IMR-90 (cell line): ENCODE measurements at regions not wholly inside any gene's neighbourhood (a gene's known extent, or its start where the extent isn't known, plus 50 kb on each side); places are given as distances from the start of the nearest gene placed in this dataset.

Source experiments
- ATAC-seq: fragments of 200-7000 bp; cut with Tn5 transposase; 2 replicates; pipeline ENCODE4 v1.9.1; 2020; ENCODE audit warnings: low read depth, mild to moderate bottlenecking, moderate library complexity
- BruUV-seq: library from RNA; stranded (reverse); fragments of 400-500 nt; replicated peaks from 2 replicates; lab custom pipeline; 2021; lab: Mats Ljungman, UMichigan
- CTCF ChIA-PET: fragments of 300-600 bp; formaldehyde crosslinking; extraction: SDS; loops from one replicate; lab custom pipeline; 2021; ENCODE audit warnings: antibody characterized with exemption; lab: Yijun Ruan, JAX
- POLR2A ChIA-PET: fragments of 300-600 bp; sonication (Branson Sonifier 250); formaldehyde crosslinking; loops from one replicate; lab custom pipeline; 2022; ENCODE audit warnings: antibody characterized with exemption; ENCODE audit not compliant: unreplicated experiment; lab: Charles Lee
- DNase-seq: peaks from one replicate; pipeline ENCODE4 v3.0.0; 2013
- H2AFZ ChIP-seq: replicated peaks from 2 replicates; pipeline ENCODE3; 2013; ENCODE audit warnings: low read length, mild to moderate bottlenecking; ENCODE audit not compliant: poor library complexity
- H2AK5ac ChIP-seq: 2 replicates; pipeline ENCODE4 v1.6.1; 2013; ENCODE audit warnings: low read depth, low read length, inconsistent platforms
- H2AK9ac ChIP-seq: replicated peaks from 2 replicates; pipeline ENCODE3; 2013; ENCODE audit warnings: mild to moderate bottlenecking, low read depth, low read length, moderate library complexity; ENCODE audit not compliant: poor library complexity
- H2BK120ac ChIP-seq: 2 replicates; pipeline ENCODE4 v1.6.1; 2013; ENCODE audit warnings: low read depth, low read length, inconsistent platforms
- H2BK15ac ChIP-seq: 3 replicates; pipeline ENCODE4 v1.6.1; 2013; ENCODE audit warnings: low read depth, low read length, inconsistent platforms
- H2BK20ac ChIP-seq: 2 replicates; pipeline ENCODE4 v1.6.1; 2013; ENCODE audit warnings: low read depth, mild to moderate bottlenecking, inconsistent platforms, low read length, moderate library complexity
- H2BK5ac ChIP-seq: 2 replicates; pipeline ENCODE4 v1.6.1; 2013; ENCODE audit warnings: mild to moderate bottlenecking, low read depth, low read length, inconsistent platforms; ENCODE audit not compliant: poor library complexity, severe bottlenecking
- H3K14ac ChIP-seq: replicated peaks from 2 replicates; pipeline ENCODE4 v1.6.1; 2013; ENCODE audit warnings: low read depth, low read length, inconsistent platforms
- H3K18ac ChIP-seq: 2 replicates; pipeline ENCODE4 v1.6.1; 2013; ENCODE audit warnings: low read depth, low read length, control low read depth
- H3K23ac ChIP-seq: 2 replicates; pipeline ENCODE4 v1.6.1; 2013; ENCODE audit warnings: low read depth, low read length, inconsistent platforms
- H3K27ac ChIP-seq: 2 replicates; pipeline ENCODE4 v1.5.1; 2013; ENCODE audit warnings: mild to moderate bottlenecking, control low read depth, low read length; ENCODE audit not compliant: insufficient read depth
- H3K27me3 ChIP-seq: 2 replicates; pipeline ENCODE4 v1.6.1; 2013; ENCODE audit warnings: low read length; ENCODE audit not compliant: control insufficient read depth, insufficient read depth
- H3K36me3 ChIP-seq: 2 replicates; pipeline ENCODE4 v1.6.1; 2013; ENCODE audit warnings: low read length, mixed read lengths; ENCODE audit not compliant: control insufficient read depth, insufficient read depth
- H3K4ac ChIP-seq: 2 replicates; pipeline ENCODE4 v1.6.1; 2013; ENCODE audit warnings: low read depth, low read length, inconsistent platforms
- H3K4me1 ChIP-seq: 2 replicates; pipeline ENCODE4 v1.6.1; 2013; ENCODE audit warnings: low read length, mixed read lengths; ENCODE audit not compliant: control insufficient read depth, insufficient read depth
- H3K4me2 ChIP-seq: 2 replicates; pipeline ENCODE4 v1.6.1; 2013; ENCODE audit warnings: low read depth, mild to moderate bottlenecking, control low read depth, low read length, moderate library complexity
- H3K4me3 ChIP-seq: 2 replicates; pipeline ENCODE4 v1.5.1; 2013; ENCODE audit warnings: low read depth, mild to moderate bottlenecking, control low read depth, low read length, moderate library complexity; ENCODE audit not compliant: insufficient read depth
- H3K56ac ChIP-seq: 2 replicates; pipeline ENCODE4 v1.6.1; 2013; ENCODE audit warnings: low read length, inconsistent platforms; ENCODE audit not compliant: insufficient read depth; ENCODE audit errors: extremely low read depth
- H3K79me1 ChIP-seq, 2 experiments: 2 replicates each; pipeline ENCODE4 v1.6.1; 2013; ENCODE audit warnings: low read length in 2 of 2, inconsistent platforms in 1 of 2, low read depth in 1 of 2
- H3K9ac ChIP-seq: 2 replicates; pipeline ENCODE4 v1.6.1; 2013; ENCODE audit warnings: low read depth, low read length, control low read depth
- H3K9me1 ChIP-seq: 2 replicates; pipeline ENCODE4 v1.6.1; 2013; ENCODE audit warnings: low read length, inconsistent platforms; ENCODE audit not compliant: insufficient read depth
- H3K9me3 ChIP-seq: 2 replicates; pipeline ENCODE4 v1.6.1; 2013; ENCODE audit warnings: low read length; ENCODE audit not compliant: control insufficient read depth, insufficient read depth
- H4K20me1 ChIP-seq: 2 replicates; pipeline ENCODE4 v1.6.1; 2013; ENCODE audit warnings: low read length, inconsistent platforms; ENCODE audit not compliant: insufficient read depth
- H4K5ac ChIP-seq: 2 replicates; pipeline ENCODE4 v1.6.1; 2013; ENCODE audit warnings: mild to moderate bottlenecking, low read depth, low read length, control low read depth
- H4K8ac ChIP-seq, 2 experiments: 2 replicates each; pipeline ENCODE4 v1.6.1; 2013; ENCODE audit warnings: low read depth in 2 of 2, low read length in 2 of 2, control low read depth in 1 of 2, inconsistent platforms in 1 of 2
- H4K91ac ChIP-seq: 2 replicates; pipeline ENCODE4 v1.6.1; 2013; ENCODE audit warnings: low read depth, low read length, inconsistent platforms; ENCODE audit not compliant: insufficient read depth
- BHLHE40 ChIP-seq: fragments of 150-350 bp; IDR thresholded peaks from 2 replicates; pipeline ENCODE4 v1.6.1; 2016; ENCODE audit warnings: mild to moderate bottlenecking, low read depth, low read length
- CEBPB ChIP-seq: IDR thresholded peaks from 2 replicates; pipeline ENCODE4 v1.6.1; 2012; ENCODE audit warnings: low read depth, low read length, improper control_type of control experiment
- CHD1 ChIP-seq: IDR thresholded peaks from 2 replicates; pipeline ENCODE4 v1.6.1; 2012; ENCODE audit warnings: low read depth, low read length, improper control_type of control experiment
- FOS ChIP-seq: fragments of 150-350 bp; IDR thresholded peaks from 2 replicates; pipeline ENCODE4 v1.6.1; 2016; ENCODE audit warnings: low read depth, low read length
- POLR2A ChIP-seq: IDR thresholded peaks from 2 replicates; pipeline ENCODE4 v1.6.1; 2012; ENCODE audit warnings: mild to moderate bottlenecking, low read depth, low read length
- RAD21 ChIP-seq: IDR thresholded peaks from 2 replicates; pipeline ENCODE4 v1.6.1; 2012; ENCODE audit warnings: low read length, improper control_type of control experiment
- RCOR1 ChIP-seq: IDR thresholded peaks from 2 replicates; pipeline ENCODE4 v1.6.1; 2012; ENCODE audit warnings: mild to moderate bottlenecking, low read length, improper control_type of control experiment; ENCODE audit not compliant: insufficient replicate concordance
- WGBS, 2 experiments: methylation state at CpG; one replicate each; pipeline versions ENCODE4 v1.1.5 to v1.1.7; 2013; ENCODE audit warnings: missing lambda C conversion rate in 2 of 2; ENCODE audit not compliant: insufficient read length in 1 of 2; ENCODE audit errors: extremely low coverage in 2 of 2; 5-methylcytosine and 5-hydroxymethylcytosine counted together
- dilution Hi-C: fragments of 300-500 bp; cut with HindIII; formaldehyde crosslinking; loops from one replicate; pipeline ENCODE4 v1.14.3; 2018; ENCODE audit warnings: low sequenced_read_pairs; ENCODE audit not compliant: unreplicated experiment
- in situ Hi-C: fragments of 300-500 bp; cut with MboI; formaldehyde crosslinking; loops from 3 replicates; pipeline ENCODE4 v1.14.3; 2019; ENCODE audit warnings: low sequenced_read_pairs, inconsistent platforms, mixed read lengths
- intact Hi-C: fragments of 100-400 bp; cut with micrococcal nuclease; formaldehyde crosslinking; loops from 2 replicates; pipeline ENCODE4 v1.10.0; 2022
- TF ChIP-seq, protein P1 (sequence below): fragments of 150-350 bp; IDR thresholded peaks from 2 replicates; pipeline ENCODE4 v1.6.1; 2017; ENCODE audit warnings: mild to moderate bottlenecking, antibody characterized with exemption, low read length, low read depth

DNA sequence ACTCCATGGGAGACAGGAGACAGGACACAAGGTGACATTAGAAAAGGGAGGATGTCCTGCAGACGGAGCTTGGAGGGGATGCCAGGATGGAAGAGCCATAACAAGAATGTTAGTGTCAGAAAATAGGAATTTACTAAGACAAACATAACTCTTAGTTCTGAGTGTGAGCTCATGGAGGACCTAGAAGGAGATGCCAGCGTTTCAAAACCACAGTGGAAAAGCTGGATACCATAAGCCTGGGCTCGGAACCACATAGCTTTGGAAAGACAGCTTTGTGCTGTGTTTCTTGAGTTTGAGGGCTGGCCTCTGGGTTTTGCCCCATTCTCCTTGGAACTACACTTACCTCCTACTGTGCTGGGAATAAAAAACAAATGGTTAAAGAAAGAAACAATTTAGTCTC lies 128.4 kb downstream of the S1PR1 start:
- Histone ChIP-seq H3K9ac (no peak overlapping the region), H3K27me3 (no peaks in the 10 kb centered on the region), H4K91ac (peak overlapping the region; percentile 54), H2BK5ac (peak overlapping the region; percentile 72), H2BK120ac (peak overlapping the region; percentile 93), H2AK5ac (peak overlapping the region; percentile 56; the same call in 1 of the 2 replicates), H3K9me1 (peaks cover 15% of the 10 kb centered on the region; the same call in 1 of the 2 replicates), H3K4me3 (no peak overlapping the region), H3K4me1 (peaks cover 10% of the 10 kb centered on the region), H4K20me1 (no peaks in the 10 kb centered on the region), H3K23ac (0 out of 2 replicates have a peak overlapping the region, but pooled peaks have one; percentile 40), H3K36me3 (no peaks in the 10 kb centered on the region), H2AFZ (peak overlapping the region; percentile 67), H3K4me2 (peak overlapping the region; percentile 17; the same call in 1 of the 2 replicates), H3K56ac (peak overlapping the region; percentile 75), H4K5ac (0 out of 2 replicates have a peak overlapping the region, but pooled peaks have one; percentile 10), H2BK15ac (peak overlapping the region; percentile 37; the same call in 1 of the 3 replicates), H3K9me3 (no peaks in the 10 kb centered on the region), H3K4ac (peak overlapping the region; percentile 89), H2BK20ac (peak overlapping the region; percentile 84), H3K27ac (peak overlapping the region; percentile 32), H3K79me1 (no peaks in the 10 kb centered on the region), H3K14ac (0 out of 2 replicates have a peak overlapping the region, but pooled peaks have one; percentile 37), H3K18ac (peak overlapping the region; percentile 55; the same call in 1 of the 2 replicates), H2AK9ac (no peak overlapping the region), H4K8ac (peak overlapping the region in 1 of 2 experiments; percentile 83; a peak in 2 of 4 replicates)
- intact Hi-C loops (no loop called here), in situ Hi-C loops (no loop called here), dilution Hi-C loops (no loop called here)
- no peak for TF ChIP-seq CEBPB
- no peak for TF ChIP-seq CHD1
- no peak for TF ChIP-seq BHLHE40
- TF ChIP-seq RCOR1: no peak
- no peak for TF ChIP-seq RAD21
- TF ChIP-seq FOS: no peak
- no peak for TF ChIP-seq POLR2A
- TF ChIP-seq, protein P1, sequence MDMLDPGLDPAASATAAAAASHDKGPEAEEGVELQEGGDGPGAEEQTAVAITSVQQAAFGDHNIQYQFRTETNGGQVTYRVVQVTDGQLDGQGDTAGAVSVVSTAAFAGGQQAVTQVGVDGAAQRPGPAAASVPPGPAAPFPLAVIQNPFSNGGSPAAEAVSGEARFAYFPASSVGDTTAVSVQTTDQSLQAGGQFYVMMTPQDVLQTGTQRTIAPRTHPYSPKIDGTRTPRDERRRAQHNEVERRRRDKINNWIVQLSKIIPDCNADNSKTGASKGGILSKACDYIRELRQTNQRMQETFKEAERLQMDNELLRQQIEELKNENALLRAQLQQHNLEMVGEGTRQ: no peak
- whole genome bisulfite sequencing, 2 experiments: no CpG with 5 or more reads among the region's 3 CpGs
- peak; percentile 54 for DNase-seq
- CTCF ChIA-PET: interaction anchor here (1.3 kb wide), 1 partner anchor 56 kb away, joined by 6 read pairs; no protein-coding TSS in a partner anchor
- no TSS peak for BruUV-seq
- POLR2A ChIA-PET: no interaction called here
- peak; percentile 83 for ATAC-seq
